ENCODE measurements at regions not wholly inside any gene's neighbourhood (a gene's known extent, or its start where the extent isn't known, plus 50 kb on each side); places are given as distances from the start of the nearest gene placed in this dataset.
"Not testable (repeated sequence)": the region's sequence is repeated elsewhere in the genome, so short reads cannot be mapped to it uniquely, and the experiment has no call there.

- TF ChIP-seq POLR2A (IDR thresholded peaks at IDR 0.05) (no peak), CTCF (IDR thresholded peaks at IDR 0.05) (no peak)
- DNase-seq (ENCODE audit: low spot score in 2 of 2): no peak
- intact Hi-C loops (cut with DNase I; ENCODE audit: low total_unique reads): no loop called here
- H3K4me3 ChIP-seq (ENCODE audit: low read depth, poor library complexity, severe bottlenecking): no peak overlapping the region
Measured at GRCh38 chr17:53466733-53467132, 356.0 kb upstream of the KIF2B start.

GRCh38 chr17:53464396-53464795, 358.3 kb upstream of the KIF2B start:
- 96% methylated on average over 8 of the region's 8 CpGs for WGBS, 2 donors
- intact Hi-C loops (cut with DNase I; ENCODE audit: low total_unique reads); DNase-seq (ENCODE audit: low spot score in 2 of 2); H3K4me3 ChIP-seq (ENCODE audit: low read depth, poor library complexity, severe bottlenecking): not testable (repeated sequence)

- no peak overlapping the region for H3K4me3 ChIP-seq (ENCODE audit: low read depth, poor library complexity, severe bottlenecking)
- intact Hi-C loops (cut with DNase I; ENCODE audit: low total_unique reads): no loop called here
- TF ChIP-seq CTCF (IDR thresholded peaks at IDR 0.05): no peak
- TF ChIP-seq POLR2A (IDR thresholded peaks at IDR 0.05): no peak
- no peak for DNase-seq (ENCODE audit: low spot score in 2 of 2)
- WGBS, 2 donors: 83 to 85% methylated on average over 2 of the region's 2 CpGs
Measured at GRCh38 chr17:53463363-53463762, 359.4 kb upstream of the KIF2B start.

- H3K4me3 ChIP-seq (ENCODE audit: low read depth, poor library complexity, severe bottlenecking): no peak overlapping the region
- 32 to 34% methylated on average over 1 of the region's 1 CpG for WGBS, 2 donors
- intact Hi-C loops (cut with DNase I; ENCODE audit: low total_unique reads): no loop called here
- DNase-seq (ENCODE audit: low spot score in 2 of 2): no peak
- TF ChIP-seq POLR2A (IDR thresholded peaks at IDR 0.05): no peak
- no peak for TF ChIP-seq CTCF (IDR thresholded peaks at IDR 0.05)
Measured at GRCh38 chr17:53462393-53462811, 360.3 kb upstream of the KIF2B start.

GRCh38 chr17:53455943-53456342, 366.8 kb upstream of the KIF2B start:
- H3K4me3 ChIP-seq (ENCODE audit: low read depth, poor library complexity, severe bottlenecking); intact Hi-C loops (cut with DNase I; ENCODE audit: low total_unique reads); DNase-seq (ENCODE audit: low spot score in 2 of 2): not testable (repeated sequence)
- 56 to 71% methylated on average over 3 of the region's 3 CpGs for WGBS, 2 donors

GRCh38 chr17:53454337-53454736, 368.4 kb upstream of the KIF2B start:
- intact Hi-C loops (cut with DNase I; ENCODE audit: low total_unique reads): no loop called here
- no peak for DNase-seq (ENCODE audit: low spot score in 2 of 2)
- no peak for TF ChIP-seq POLR2A (IDR thresholded peaks at IDR 0.05)
- TF ChIP-seq CTCF (IDR thresholded peaks at IDR 0.05): no peak
- WGBS, 2 donors: 29 to 52% methylated on average over 2 of the region's 2 CpGs
- no peak overlapping the region for H3K4me3 ChIP-seq (ENCODE audit: low read depth, poor library complexity, severe bottlenecking)

GRCh38 chr17:53449324-53449723, 373.4 kb upstream of the KIF2B start:
- no peak for DNase-seq (ENCODE audit: low spot score in 2 of 2)
- no peak for TF ChIP-seq POLR2A (IDR thresholded peaks at IDR 0.05)
- TF ChIP-seq CTCF (IDR thresholded peaks at IDR 0.05): no peak
- H3K4me3 ChIP-seq (ENCODE audit: low read depth, poor library complexity, severe bottlenecking): no peak overlapping the region
- WGBS, 2 donors: 58 to 67% methylated on average over 4 of the region's 4 CpGs
- intact Hi-C loops (cut with DNase I; ENCODE audit: low total_unique reads): no loop called here
